ENCODE measurements at regions not wholly inside any gene's neighbourhood (a gene's known extent, or its start where the extent isn't known, plus 50 kb on each side); places are given as distances from the start of the nearest gene placed in this dataset.

DNA sequence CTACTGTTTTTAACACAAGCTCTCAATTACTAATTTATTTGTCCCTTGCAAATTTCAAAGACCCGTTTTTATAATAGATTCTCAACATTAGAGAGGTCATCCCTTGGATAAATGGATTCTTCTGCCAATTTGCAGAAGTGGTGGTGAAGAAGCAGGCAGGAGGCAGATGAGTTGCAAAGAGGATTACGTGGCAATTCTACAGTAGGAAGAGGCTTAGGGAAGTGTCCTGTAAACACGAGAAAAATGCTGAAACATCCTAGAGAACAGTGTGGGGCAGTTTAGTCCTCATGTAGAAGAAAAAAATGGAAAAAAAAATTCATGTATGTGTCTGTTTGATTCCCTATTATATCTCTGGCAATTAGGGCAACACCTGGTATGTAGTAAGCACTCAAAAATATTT is 87.6 kb downstream of the BMP2 start:
- Histone ChIP-seq H3K79me1 (ENCODE audit: low read depth in 1 of 2, low read length in 2 of 2) (no peaks in the 10 kb centered on the region), H3K4me1 (ENCODE audit: control insufficient read depth, insufficient read depth, low read length) (no peaks in the 10 kb centered on the region), H2BK20ac (ENCODE audit: low read depth, low read length) (no peak overlapping the region), H4K5ac (ENCODE audit: low read depth, low read length) (no peak overlapping the region), H3K14ac (replicated peaks; ENCODE audit: low read depth, low read length) (no peak overlapping the region), H2BK5ac (ENCODE audit: low read depth, low read length, poor library complexity, severe bottlenecking) (no peak overlapping the region), H2BK15ac (ENCODE audit: low read depth, low read length) (no peak overlapping the region), H2AFZ (replicated peaks; ENCODE audit: low read length, poor library complexity) (no peak overlapping the region), H2BK120ac (ENCODE audit: low read depth, low read length) (no peak overlapping the region), H2AK5ac (ENCODE audit: low read depth, low read length) (no peak overlapping the region), H3K27ac (ENCODE audit: insufficient read depth, low read length) (no peak overlapping the region), H3K9me1 (ENCODE audit: insufficient read depth, low read length) (no peaks in the 10 kb centered on the region), H3K9me3 (ENCODE audit: control insufficient read depth, insufficient read depth, low read length) (no peaks in the 10 kb centered on the region), H3K4me3 (ENCODE audit: insufficient read depth, low read depth, low read length) (no peak overlapping the region), H3K27me3 (ENCODE audit: control insufficient read depth, insufficient read depth, low read length) (no peaks in the 10 kb centered on the region), H3K36me3 (ENCODE audit: control insufficient read depth, insufficient read depth, low read length) (no peaks in the 10 kb centered on the region), H3K9ac (ENCODE audit: low read depth, low read length) (no peak overlapping the region), H4K8ac (ENCODE audit: low read depth in 2 of 2, low read length in 2 of 2) (no peak overlapping the region), H3K4ac (ENCODE audit: low read depth, low read length) (no peak overlapping the region), H2AK9ac (replicated peaks; ENCODE audit: low read depth, low read length, poor library complexity) (no peak overlapping the region), H3K23ac (ENCODE audit: low read depth, low read length) (no peak overlapping the region), H3K4me2 (ENCODE audit: low read depth, low read length) (no peak overlapping the region), H4K20me1 (ENCODE audit: insufficient read depth, low read length) (no peaks in the 10 kb centered on the region), H3K18ac (ENCODE audit: low read depth, low read length) (no peak overlapping the region), H4K91ac (ENCODE audit: insufficient read depth, low read depth, low read length) (no peak overlapping the region), H3K56ac (ENCODE audit: extremely low read depth, insufficient read depth, low read length) (no peak overlapping the region)
- POLR2A ChIA-PET (ENCODE audit: unreplicated experiment), result no interaction called here
- CTCF ChIA-PET, result interaction anchor here (0.6 kb wide), 1 partner anchor 78 kb away, joined by 7 read pairs; no protein-coding TSS in a partner anchor
- no TSS peak for BruUV-seq (replicated peaks)
- no CpG with 5 or more reads among the region's 3 CpGs for WGBS, 2 experiments (ENCODE audit: extremely low coverage in 2 of 2, insufficient read length in 1 of 2)
- intact Hi-C loops (cut with micrococcal nuclease), result no loop called here
- DNase-seq, result no peak
- in situ Hi-C loops (cut with MboI; ENCODE audit: low sequenced_read_pairs), result no loop called here
- dilution Hi-C loops (cut with HindIII; ENCODE audit: low sequenced_read_pairs, unreplicated experiment), result no loop called here
- ATAC-seq (ENCODE audit: low read depth), result no peak
- TF ChIP-seq SMC3 (IDR thresholded peaks at IDR 0.05; ENCODE audit: low read depth, low read length) (no peak), FOS (IDR thresholded peaks at IDR 0.05; ENCODE audit: low read depth, low read length) (no peak), NFE2L2 (IDR thresholded peaks at IDR 0.05; ENCODE audit: low read depth, low read length) (no peak), POLR2A (IDR thresholded peaks at IDR 0.05; ENCODE audit: low read depth, low read length) (no peak), RAD21 (IDR thresholded peaks at IDR 0.05; ENCODE audit: low read length) (no peak), USF2 (IDR thresholded peaks at IDR 0.05; ENCODE audit: low read depth, low read length) (no peak), MAFK (IDR thresholded peaks at IDR 0.05; ENCODE audit: low read depth, low read length) (no peak), CEBPB (IDR thresholded peaks at IDR 0.05; ENCODE audit: low read depth, low read length) (no peak), MXI1 (IDR thresholded peaks at IDR 0.05; ENCODE audit: borderline replicate concordance, low read depth, low read length) (no peak), RCOR1 (IDR thresholded peaks at IDR 0.05; ENCODE audit: insufficient replicate concordance, low read length) (no peak), CHD1 (IDR thresholded peaks at IDR 0.05; ENCODE audit: low read depth, low read length) (no peak), BHLHE40 (IDR thresholded peaks at IDR 0.05; ENCODE audit: low read depth, low read length) (no peak), MAZ (IDR thresholded peaks at IDR 0.05; ENCODE audit: borderline replicate concordance, low read depth, low read length) (no peak), RFX5 (IDR thresholded peaks at IDR 0.05; ENCODE audit: low read depth, low read length) (no peak)
- TF ChIP-seq, protein P1, sequence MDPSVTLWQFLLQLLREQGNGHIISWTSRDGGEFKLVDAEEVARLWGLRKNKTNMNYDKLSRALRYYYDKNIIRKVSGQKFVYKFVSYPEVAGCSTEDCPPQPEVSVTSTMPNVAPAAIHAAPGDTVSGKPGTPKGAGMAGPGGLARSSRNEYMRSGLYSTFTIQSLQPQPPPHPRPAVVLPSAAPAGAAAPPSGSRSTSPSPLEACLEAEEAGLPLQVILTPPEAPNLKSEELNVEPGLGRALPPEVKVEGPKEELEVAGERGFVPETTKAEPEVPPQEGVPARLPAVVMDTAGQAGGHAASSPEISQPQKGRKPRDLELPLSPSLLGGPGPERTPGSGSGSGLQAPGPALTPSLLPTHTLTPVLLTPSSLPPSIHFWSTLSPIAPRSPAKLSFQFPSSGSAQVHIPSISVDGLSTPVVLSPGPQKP (IDR thresholded peaks at IDR 0.05; ENCODE audit: borderline replicate concordance, low read depth, low read length), result no peak
- TF ChIP-seq, protein P2, sequence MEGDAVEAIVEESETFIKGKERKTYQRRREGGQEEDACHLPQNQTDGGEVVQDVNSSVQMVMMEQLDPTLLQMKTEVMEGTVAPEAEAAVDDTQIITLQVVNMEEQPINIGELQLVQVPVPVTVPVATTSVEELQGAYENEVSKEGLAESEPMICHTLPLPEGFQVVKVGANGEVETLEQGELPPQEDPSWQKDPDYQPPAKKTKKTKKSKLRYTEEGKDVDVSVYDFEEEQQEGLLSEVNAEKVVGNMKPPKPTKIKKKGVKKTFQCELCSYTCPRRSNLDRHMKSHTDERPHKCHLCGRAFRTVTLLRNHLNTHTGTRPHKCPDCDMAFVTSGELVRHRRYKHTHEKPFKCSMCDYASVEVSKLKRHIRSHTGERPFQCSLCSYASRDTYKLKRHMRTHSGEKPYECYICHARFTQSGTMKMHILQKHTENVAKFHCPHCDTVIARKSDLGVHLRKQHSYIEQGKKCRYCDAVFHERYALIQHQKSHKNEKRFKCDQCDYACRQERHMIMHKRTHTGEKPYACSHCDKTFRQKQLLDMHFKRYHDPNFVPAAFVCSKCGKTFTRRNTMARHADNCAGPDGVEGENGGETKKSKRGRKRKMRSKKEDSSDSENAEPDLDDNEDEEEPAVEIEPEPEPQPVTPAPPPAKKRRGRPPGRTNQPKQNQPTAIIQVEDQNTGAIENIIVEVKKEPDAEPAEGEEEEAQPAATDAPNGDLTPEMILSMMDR (conservative IDR thresholded peaks at IDR 0.05; ENCODE audit: low read depth, low read length), result no peak
